BE2C (cell line): ENCODE measurements at regions not wholly inside any gene's neighbourhood (a gene's known extent, or its start where the extent isn't known, plus 50 kb on each side); places are given as distances from the start of the nearest gene placed in this dataset.

Source experiments
- DNase-seq: peaks from one replicate; pipeline ENCODE4 v3.0.0-alpha.2; 2020
- H3K27me3 ChIP-seq: fragments of 250-450 bp; sonication (Bioruptor Pico); 2 replicates; pipeline ENCODE4 v1.5.1; 2020; ENCODE audit warnings: mild to moderate bottlenecking
- H3K36me3 ChIP-seq: fragments of 250-450 bp; sonication (Bioruptor Pico); 2 replicates; pipeline ENCODE4 v1.5.1; 2020; ENCODE audit warnings: mild to moderate bottlenecking
- H3K4me1 ChIP-seq: fragments of 250-450 bp; sonication (Bioruptor Pico); 2 replicates; pipeline ENCODE4 v1.5.1; 2020
- H3K4me3 ChIP-seq: 2 replicates; pipeline ENCODE4 v1.5.1; 2011; ENCODE audit warnings: low read depth, low read length
- H3K9me3 ChIP-seq: fragments of 250-450 bp; sonication (Bioruptor Pico); 2 replicates; pipeline ENCODE4 v1.5.1; 2020
- CTCF ChIP-seq: IDR thresholded peaks from 2 replicates; pipeline ENCODE4 v1.5.1; 2012; ENCODE audit warnings: mild to moderate bottlenecking, low read depth, low read length

GRCh38 chr1:5447503-5447960 is 544.7 kb downstream of the NPHP4 start:
- TF ChIP-seq CTCF: no peak
- no peaks in the 10 kb centered on the region for H3K9me3 ChIP-seq
- no peak overlapping the region for H3K4me3 ChIP-seq
- no peak for DNase-seq
- no peaks in the 10 kb centered on the region for H3K36me3 ChIP-seq
- H3K4me1 ChIP-seq: no peaks in the 10 kb centered on the region
- H3K27me3 ChIP-seq: no peaks in the 10 kb centered on the region

GRCh38 chr1:5444396-5444795 is 547.8 kb downstream of the NPHP4 start:
- no peaks in the 10 kb centered on the region for H3K4me1 ChIP-seq
- no peak for DNase-seq
- TF ChIP-seq CTCF: no peak

GRCh38 chr1:5436808-5437207 is 555.4 kb downstream of the NPHP4 start:
- H3K4me1 ChIP-seq: no peaks in the 10 kb centered on the region
- H3K27me3 ChIP-seq: no peaks in the 10 kb centered on the region
- no peak for DNase-seq
- no peak for TF ChIP-seq CTCF
- no peak overlapping the region for H3K4me3 ChIP-seq
- H3K36me3 ChIP-seq: no peaks in the 10 kb centered on the region
- no peaks in the 10 kb centered on the region for H3K9me3 ChIP-seq

More at GRCh38 chr1:5444396-5444795, 547.8 kb downstream of the NPHP4 start:
- Histone ChIP-seq H3K4me3 (no peak overlapping the region), H3K27me3 (no peaks in the 10 kb centered on the region), H3K9me3 (no peaks in the 10 kb centered on the region), H3K36me3 (no peaks in the 10 kb centered on the region)

GRCh38 chr1:5435414-5435813 is 556.8 kb downstream of the NPHP4 start:
- no peaks in the 10 kb centered on the region for H3K4me1 ChIP-seq
- no peaks in the 10 kb centered on the region for H3K36me3 ChIP-seq
- H3K4me3 ChIP-seq: no peak overlapping the region
- DNase-seq: no peak
- no peaks in the 10 kb centered on the region for H3K9me3 ChIP-seq
- no peak for TF ChIP-seq CTCF
- H3K27me3 ChIP-seq: no peaks in the 10 kb centered on the region

GRCh38 chr1:5432436-5432835 is 559.8 kb downstream of the NPHP4 start:
- DNase-seq: no peak
- H3K36me3 ChIP-seq: no peaks in the 10 kb centered on the region
- no peak overlapping the region for H3K4me3 ChIP-seq
- H3K4me1 ChIP-seq: no peaks in the 10 kb centered on the region
- H3K9me3 ChIP-seq: no peaks in the 10 kb centered on the region
- no peak for TF ChIP-seq CTCF
- no peaks in the 10 kb centered on the region for H3K27me3 ChIP-seq

GRCh38 chr1:5430911-5431697 is 561.1 kb downstream of the NPHP4 start:
- Histone ChIP-seq H3K4me1 (no peaks in the 10 kb centered on the region), H3K4me3 (no peak overlapping the region), H3K9me3 (no peaks in the 10 kb centered on the region), H3K27me3 (no peaks in the 10 kb centered on the region), H3K36me3 (no peaks in the 10 kb centered on the region)
- TF ChIP-seq CTCF: no peak
- no peak for DNase-seq
